SK-N-SH (cell line): ENCODE measurements at regions not wholly inside any gene's neighbourhood (a gene's known extent, or its start where the extent isn't known, plus 50 kb on each side); places are given as distances from the start of the nearest gene placed in this dataset.

Experiments used
- CTCF ChIA-PET: fragments of 300-600, 350-600 bp; formaldehyde crosslinking; extraction: SDS; loops from one replicate; lab custom pipeline; 2021; lab: Yijun Ruan, JAX
- POLR2A ChIA-PET: fragments of 350-600 bp; sonication (Branson Sonifier 250); formaldehyde crosslinking; extraction: SDS; loops from one replicate; lab custom pipeline; 2020; ENCODE audit warnings: antibody characterized with exemption, inconsistent platforms; lab: Yijun Ruan, JAX
- DNase-seq: peaks from one replicate; pipeline ENCODE4 v3.0.0; 2012
- H2AFZ ChIP-seq: fragments of 200-600 bp; sonication (generic); 2 replicates; pipeline ENCODE4 v1.8.1; 2016; ENCODE audit warnings: antibody characterized with exemption, mild to moderate bottlenecking, low read depth
- H3F3A ChIP-seq: fragments of 200-600 bp; sonication (generic); replicated peaks from 2 replicates; pipeline ENCODE3; 2016; ENCODE audit warnings: antibody characterized with exemption, mild to moderate bottlenecking; ENCODE audit not compliant: insufficient read depth
- H3K27ac ChIP-seq, 2 experiments: fragments of 200-500 bp in 1 of 2; fragments of 200-600 bp in 1 of 2; sonication (Bioruptor generic) in 1 of 2; sonication (generic), shearing (Covaris generic) in 1 of 2; 2 replicates each; pipeline versions ENCODE4 v1.5.1 to v1.6.1; 2014 to 2016; ENCODE audit warnings: low read depth in 2 of 2, inconsistent platforms in 1 of 2, low read length in 1 of 2, mild to moderate bottlenecking in 1 of 2, mixed read lengths in 1 of 2
- H3K27me3 ChIP-seq: fragments of 200-600 bp; sonication (generic), shearing (Covaris generic); 2 replicates; pipeline ENCODE4 v1.6.1; 2016; ENCODE audit warnings: mixed run types; ENCODE audit not compliant: insufficient read depth
- H3K36me3 ChIP-seq, 2 experiments: fragments of 200-500 bp in 1 of 2; fragments of 200-600 bp in 1 of 2; sonication (Bioruptor generic) in 1 of 2; sonication (generic) in 1 of 2; replicated peaks in 1 of 2; 2 replicates each; pipeline versions ENCODE3 to v1.5.1; 2014 to 2016; ENCODE audit warnings: low read length in 1 of 2, mild to moderate bottlenecking in 1 of 2; ENCODE audit not compliant: insufficient read depth in 2 of 2, control insufficient read depth in 1 of 2
- H3K4me1 ChIP-seq, 2 experiments: fragments of 200-500 bp in 1 of 2; fragments of 200-600 bp in 1 of 2; sonication (Bioruptor generic) in 1 of 2; sonication (generic), shearing (Covaris generic) in 1 of 2; 2 replicates each; pipeline versions ENCODE4 v1.5.1 to v1.6.1; 2014 to 2016; ENCODE audit warnings: low read depth in 1 of 2, low read length in 1 of 2, mixed run types in 1 of 2; ENCODE audit not compliant: insufficient read depth in 2 of 2, control insufficient read depth in 1 of 2
- H3K4me2 ChIP-seq: fragments of 200-600 bp; sonication (generic), shearing (Covaris generic); 2 replicates; pipeline ENCODE4 v1.6.1; 2017; ENCODE audit warnings: mixed run types
- H3K4me3 ChIP-seq, 2 experiments: fragments of 200-500 bp in 1 of 2; fragments of 200-600 bp in 1 of 2; sonication (Bioruptor generic) in 1 of 2; sonication (generic), shearing (Covaris generic) in 1 of 2; 2 replicates each; pipeline versions ENCODE4 v1.5.1 to v1.8.1; 2014 to 2016; ENCODE audit warnings: low read depth in 2 of 2, inconsistent platforms in 1 of 2, low read length in 1 of 2, mild to moderate bottlenecking in 1 of 2, mixed read lengths in 1 of 2, moderate library complexity in 1 of 2
- H3K79me2 ChIP-seq: fragments of 200-600 bp; sonication (generic); 2 replicates; pipeline ENCODE4 v1.8.1; 2017; ENCODE audit warnings: mild to moderate bottlenecking; ENCODE audit not compliant: insufficient read depth
- H3K9ac ChIP-seq: fragments of 200-600 bp; sonication (generic); 2 replicates; pipeline ENCODE4 v1.6.1; 2017; ENCODE audit warnings: mixed run types
- H3K9me2 ChIP-seq: fragments of 200-600 bp; sonication (generic); 2 replicates; pipeline ENCODE4 v1.6.1; 2017; ENCODE audit warnings: mixed run types
- H3K9me3 ChIP-seq: fragments of 200-600 bp; sonication (generic); 2 replicates; pipeline ENCODE4 v1.6.1; 2017; ENCODE audit warnings: mixed run types, mild to moderate bottlenecking, moderate library complexity
- H4K20me1 ChIP-seq: fragments of 200-600 bp; sonication (generic); 2 replicates; pipeline ENCODE4 v1.6.1; 2017; ENCODE audit warnings: mild to moderate bottlenecking, mixed run types; ENCODE audit not compliant: insufficient read depth
- ELF1 ChIP-seq: IDR thresholded peaks from 2 replicates; pipeline ENCODE4 v1.4.0; 2012
- EP300 ChIP-seq, 2 experiments: IDR thresholded peaks; 2 replicates each; pipeline versions ENCODE4 v1.4.0 to v1.6.1; 2012; ENCODE audit warnings: borderline replicate concordance in 1 of 2, low read depth in 1 of 2, low read length in 1 of 2
- FOSL2 ChIP-seq: IDR thresholded peaks from 2 replicates; pipeline ENCODE4 v1.4.0; 2012; ENCODE audit warnings: low read depth, mild to moderate bottlenecking, moderate library complexity, borderline replicate concordance
- FOXM1 ChIP-seq: IDR thresholded peaks from 2 replicates; pipeline ENCODE4 v1.4.0; 2012; ENCODE audit warnings: low read depth, mild to moderate bottlenecking
- GABPA ChIP-seq: IDR thresholded peaks from 2 replicates; pipeline ENCODE4 v1.4.0; 2012; ENCODE audit warnings: low read depth, mild to moderate bottlenecking
- GATA2 ChIP-seq: sonication (generic); formaldehyde crosslinking; IDR thresholded peaks from 2 replicates; pipeline ENCODE4 v1.5.0; 2020; ENCODE audit warnings: mild to moderate bottlenecking, missing genetic modification reagents
- JUND ChIP-seq: IDR thresholded peaks from 2 replicates; pipeline ENCODE4 v1.4.0; 2012
- MXI1 ChIP-seq: IDR thresholded peaks from 2 replicates; pipeline ENCODE4 v1.6.1; 2012; ENCODE audit warnings: mild to moderate bottlenecking, low read depth, low read length, improper control_type of control experiment
- NFIC ChIP-seq: IDR thresholded peaks from 2 replicates; pipeline ENCODE4 v1.4.0; 2012; ENCODE audit warnings: borderline replicate concordance
- NRF1 ChIP-seq: IDR thresholded peaks from 2 replicates; pipeline ENCODE4 v1.6.1; 2012; ENCODE audit warnings: low read depth, mild to moderate bottlenecking, low read length
- SIN3A ChIP-seq: IDR thresholded peaks from 2 replicates; pipeline ENCODE4 v1.6.1; 2012; ENCODE audit warnings: low read depth, mild to moderate bottlenecking, low read length, moderate library complexity, borderline replicate concordance
- SMC3 ChIP-seq: IDR thresholded peaks from 2 replicates; pipeline ENCODE4 v1.6.1; 2012; ENCODE audit warnings: low read depth, low read length, improper control_type of control experiment
- TAF1 ChIP-seq: IDR thresholded peaks from 2 replicates; pipeline ENCODE4 v1.6.1; 2012; ENCODE audit warnings: low read depth, mild to moderate bottlenecking, low read length, moderate library complexity, borderline replicate concordance
- TCF12 ChIP-seq: IDR thresholded peaks from 2 replicates; pipeline ENCODE4 v1.4.0; 2012
- TEAD4 ChIP-seq: IDR thresholded peaks from 2 replicates; pipeline ENCODE4 v1.4.0; 2012; ENCODE audit warnings: mild to moderate bottlenecking, borderline replicate concordance; ENCODE audit not compliant: insufficient read depth
- whole genome bisulfite sequencing: methylation state at CpG from one replicate; pipeline ENCODE4 v1.1.6; 2017; ENCODE audit warnings: low lambda C conversion rate; 5-methylcytosine and 5-hydroxymethylcytosine counted together
- TF ChIP-seq, protein P1 (sequence below): fragments of 200-600 bp; sonication (generic); IDR thresholded peaks from 2 replicates; pipeline ENCODE4 v1.6.1; 2017; ENCODE audit warnings: antibody characterized with exemption, mild to moderate bottlenecking, moderate library complexity
- TF ChIP-seq, protein P2 (sequence below): IDR thresholded peaks from 2 replicates; pipeline ENCODE4 v1.4.0; 2012; ENCODE audit warnings: low read depth, borderline replicate concordance
- TF ChIP-seq, protein P3 (sequence below): IDR thresholded peaks from 2 replicates; pipeline ENCODE4 v1.4.0; 2012; ENCODE audit warnings: low read depth, borderline replicate concordance
- TF ChIP-seq, protein P4 (sequence below): fragments of 150-350 bp; IDR thresholded peaks from 2 replicates; pipeline ENCODE4 v1.6.1; 2017; ENCODE audit warnings: antibody characterized with exemption, low read length, low read depth, borderline replicate concordance
- TF ChIP-seq, protein P5 (sequence below): IDR thresholded peaks from 2 replicates; pipeline ENCODE4; 2012

DNA sequence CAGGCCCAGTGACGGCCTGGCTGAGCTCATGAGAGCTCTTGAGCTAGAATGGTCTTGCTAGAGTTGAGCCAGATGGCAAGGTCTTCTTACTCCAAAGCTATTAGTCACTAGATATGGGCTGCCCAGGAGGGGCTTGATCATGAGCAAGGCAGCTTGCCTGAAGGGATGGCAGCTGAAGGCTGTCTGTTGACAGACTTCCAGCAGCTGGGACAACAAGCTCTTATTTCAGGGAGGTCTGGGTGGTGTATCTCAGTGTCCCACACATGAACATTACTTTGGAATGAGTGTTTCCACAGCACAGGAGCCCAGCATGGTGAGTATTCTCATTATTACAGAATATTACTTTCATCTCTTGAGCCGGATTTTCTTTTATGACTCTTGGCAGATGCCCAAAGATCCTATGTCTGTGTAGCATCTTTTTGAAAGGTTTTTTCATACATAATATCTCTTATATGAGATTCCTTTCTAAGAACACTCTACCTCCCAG lies 414.1 kb downstream of the ARHGEF28 start:
- CTCF ChIA-PET: interaction anchor here (1.6 to 8.1 kb wide), 3 partner anchors 7 to 603 kb away, joined by 3 to 33 read pairs (median 4); partner anchors contain the start of gene ENC1
- no peak overlapping the region for H2AFZ ChIP-seq
- no peak overlapping the region for H3K4me3 ChIP-seq
- no peaks in the 10 kb centered on the region for H3K27me3 ChIP-seq
- peak overlapping the region; percentile 27; the same call in 1 of the 2 replicates for H3K4me2 ChIP-seq
- H3K9me3 ChIP-seq: no peaks in the 10 kb centered on the region
- peaks cover 11 to 17% of the 10 kb centered on the region in 2 experiments; a peak in 3 of 4 replicates for H3K4me1 ChIP-seq
- H3K27ac ChIP-seq: peak overlapping the region in 1 of 2 experiments; percentile 79; a peak in 3 of 4 replicates
- H3K9me2 ChIP-seq: no peaks in the 10 kb centered on the region
- peaks cover 14% of the 10 kb centered on the region for H3F3A ChIP-seq
- WGBS: 21% methylated on average over 2 of the region's 2 CpGs
- no peaks in the 10 kb centered on the region for H3K79me2 ChIP-seq
- DNase-seq: no peak
- TF ChIP-seq, protein P1, sequence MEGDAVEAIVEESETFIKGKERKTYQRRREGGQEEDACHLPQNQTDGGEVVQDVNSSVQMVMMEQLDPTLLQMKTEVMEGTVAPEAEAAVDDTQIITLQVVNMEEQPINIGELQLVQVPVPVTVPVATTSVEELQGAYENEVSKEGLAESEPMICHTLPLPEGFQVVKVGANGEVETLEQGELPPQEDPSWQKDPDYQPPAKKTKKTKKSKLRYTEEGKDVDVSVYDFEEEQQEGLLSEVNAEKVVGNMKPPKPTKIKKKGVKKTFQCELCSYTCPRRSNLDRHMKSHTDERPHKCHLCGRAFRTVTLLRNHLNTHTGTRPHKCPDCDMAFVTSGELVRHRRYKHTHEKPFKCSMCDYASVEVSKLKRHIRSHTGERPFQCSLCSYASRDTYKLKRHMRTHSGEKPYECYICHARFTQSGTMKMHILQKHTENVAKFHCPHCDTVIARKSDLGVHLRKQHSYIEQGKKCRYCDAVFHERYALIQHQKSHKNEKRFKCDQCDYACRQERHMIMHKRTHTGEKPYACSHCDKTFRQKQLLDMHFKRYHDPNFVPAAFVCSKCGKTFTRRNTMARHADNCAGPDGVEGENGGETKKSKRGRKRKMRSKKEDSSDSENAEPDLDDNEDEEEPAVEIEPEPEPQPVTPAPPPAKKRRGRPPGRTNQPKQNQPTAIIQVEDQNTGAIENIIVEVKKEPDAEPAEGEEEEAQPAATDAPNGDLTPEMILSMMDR: no peak
- TF ChIP-seq GATA2 (CRISPR knock-in tag) (no peak), TCF12 (peak; percentile 91), SIN3A (peak; percentile 66; the same call in 1 of the 2 replicates), TAF1 (no peak), NRF1 (no peak), JUND (peak; percentile 77), ELF1 (0 out of 2 replicates have a peak, but pooled peaks have one; percentile 18), MXI1 (no peak), TEAD4 (peak; percentile 69; the same call in 1 of the 2 replicates), NFIC (peak; percentile 85), FOXM1 (0 out of 2 replicates have a peak, but pooled peaks have one; percentile 25), GABPA (no peak), SMC3 (no peak), FOSL2 (peak; percentile 60; the same call in 1 of the 2 replicates), EP300 (IDR thresholded peaks at IDR 0.05; ENCODE audit: borderline replicate concordance in 1 of 2, low read depth in 1 of 2, low read length in 1 of 2) (peak in 1 of 2 experiments; percentile 67; a peak in 3 of 4 replicates)
- TF ChIP-seq, protein P2, sequence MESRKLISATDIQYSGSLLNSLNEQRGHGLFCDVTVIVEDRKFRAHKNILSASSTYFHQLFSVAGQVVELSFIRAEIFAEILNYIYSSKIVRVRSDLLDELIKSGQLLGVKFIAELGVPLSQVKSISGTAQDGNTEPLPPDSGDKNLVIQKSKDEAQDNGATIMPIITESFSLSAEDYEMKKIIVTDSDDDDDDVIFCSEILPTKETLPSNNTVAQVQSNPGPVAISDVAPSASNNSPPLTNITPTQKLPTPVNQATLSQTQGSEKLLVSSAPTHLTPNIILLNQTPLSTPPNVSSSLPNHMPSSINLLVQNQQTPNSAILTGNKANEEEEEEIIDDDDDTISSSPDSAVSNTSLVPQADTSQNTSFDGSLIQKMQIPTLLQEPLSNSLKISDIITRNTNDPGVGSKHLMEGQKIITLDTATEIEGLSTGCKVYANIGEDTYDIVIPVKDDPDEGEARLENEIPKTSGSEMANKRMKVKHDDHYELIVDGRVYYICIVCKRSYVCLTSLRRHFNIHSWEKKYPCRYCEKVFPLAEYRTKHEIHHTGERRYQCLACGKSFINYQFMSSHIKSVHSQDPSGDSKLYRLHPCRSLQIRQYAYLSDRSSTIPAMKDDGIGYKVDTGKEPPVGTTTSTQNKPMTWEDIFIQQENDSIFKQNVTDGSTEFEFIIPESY: no peak
- TF ChIP-seq, protein P3, sequence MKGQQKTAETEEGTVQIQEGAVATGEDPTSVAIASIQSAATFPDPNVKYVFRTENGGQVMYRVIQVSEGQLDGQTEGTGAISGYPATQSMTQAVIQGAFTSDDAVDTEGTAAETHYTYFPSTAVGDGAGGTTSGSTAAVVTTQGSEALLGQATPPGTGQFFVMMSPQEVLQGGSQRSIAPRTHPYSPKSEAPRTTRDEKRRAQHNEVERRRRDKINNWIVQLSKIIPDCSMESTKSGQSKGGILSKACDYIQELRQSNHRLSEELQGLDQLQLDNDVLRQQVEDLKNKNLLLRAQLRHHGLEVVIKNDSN: no peak
- TF ChIP-seq, protein P4, sequence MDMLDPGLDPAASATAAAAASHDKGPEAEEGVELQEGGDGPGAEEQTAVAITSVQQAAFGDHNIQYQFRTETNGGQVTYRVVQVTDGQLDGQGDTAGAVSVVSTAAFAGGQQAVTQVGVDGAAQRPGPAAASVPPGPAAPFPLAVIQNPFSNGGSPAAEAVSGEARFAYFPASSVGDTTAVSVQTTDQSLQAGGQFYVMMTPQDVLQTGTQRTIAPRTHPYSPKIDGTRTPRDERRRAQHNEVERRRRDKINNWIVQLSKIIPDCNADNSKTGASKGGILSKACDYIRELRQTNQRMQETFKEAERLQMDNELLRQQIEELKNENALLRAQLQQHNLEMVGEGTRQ: no peak
- TF ChIP-seq, protein P5, sequence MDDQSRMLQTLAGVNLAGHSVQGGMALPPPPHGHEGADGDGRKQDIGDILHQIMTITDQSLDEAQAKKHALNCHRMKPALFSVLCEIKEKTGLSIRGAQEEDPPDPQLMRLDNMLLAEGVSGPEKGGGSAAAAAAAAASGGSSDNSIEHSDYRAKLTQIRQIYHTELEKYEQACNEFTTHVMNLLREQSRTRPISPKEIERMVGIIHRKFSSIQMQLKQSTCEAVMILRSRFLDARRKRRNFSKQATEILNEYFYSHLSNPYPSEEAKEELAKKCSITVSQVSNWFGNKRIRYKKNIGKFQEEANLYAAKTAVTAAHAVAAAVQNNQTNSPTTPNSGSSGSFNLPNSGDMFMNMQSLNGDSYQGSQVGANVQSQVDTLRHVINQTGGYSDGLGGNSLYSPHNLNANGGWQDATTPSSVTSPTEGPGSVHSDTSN: peak; percentile 77
- no peak overlapping the region for H3K9ac ChIP-seq
- H4K20me1 ChIP-seq: no peaks in the 10 kb centered on the region
- POLR2A ChIA-PET: no interaction called here
- no peaks in the 10 kb centered on the region for H3K36me3 ChIP-seq
